Keratinocyte (primary cell): ENCODE measurements at regions not wholly inside any gene's neighbourhood (a gene's known extent, or its start where the extent isn't known, plus 50 kb on each side); places are given as distances from the start of the nearest gene placed in this dataset.

Experiments used
- DNase-seq: peaks from one replicate; pipeline ENCODE4 v3.0.0-alpha.2; 2011; ENCODE audit warnings: low read depth, missing footprints, low spot score
- FAIRE-seq: peaks from 2 replicates; lab custom pipeline; 2011; peaks lifted over from hg19 to GRCh38; lab: Jason Lieb, UNC
- H2AFZ ChIP-seq: 2 replicates; pipeline ENCODE4 v1.6.0; 2012; ENCODE audit warnings: low read length, control low read depth, inconsistent platforms; ENCODE audit not compliant: control insufficient read depth
- H3K27ac ChIP-seq: 2 replicates; pipeline ENCODE4 v1.5.1; 2011; ENCODE audit warnings: low read length; ENCODE audit not compliant: control insufficient read depth, insufficient read depth
- H3K27me3 ChIP-seq: 3 replicates; pipeline ENCODE4 v1.6.0; 2011; ENCODE audit warnings: low read length; ENCODE audit not compliant: control insufficient read depth, insufficient read depth; ENCODE audit errors: extremely low read depth
- H3K36me3 ChIP-seq, 2 experiments: 2 replicates in 1 of 2; 3 replicates in 1 of 2; pipeline ENCODE4 v1.5.1; 2011; ENCODE audit warnings: low read length in 2 of 2, mild to moderate bottlenecking in 1 of 2; ENCODE audit not compliant: control insufficient read depth in 2 of 2, insufficient read depth in 2 of 2; ENCODE audit errors: extremely low read depth in 1 of 2
- H3K4me1 ChIP-seq: 3 replicates; pipeline ENCODE4 v1.5.1; 2011; ENCODE audit warnings: low read length; ENCODE audit not compliant: control insufficient read depth, insufficient read depth; ENCODE audit errors: extremely low read depth
- H3K4me2 ChIP-seq: 3 replicates; pipeline ENCODE4 v1.6.0; 2011; ENCODE audit warnings: low read depth, low read length; ENCODE audit not compliant: control insufficient read depth, insufficient read depth; ENCODE audit errors: extremely low read depth
- H3K4me3 ChIP-seq, 3 experiments: fragments of 200-600 bp in 1 of 3; sonication (generic) in 1 of 3; 2 replicates in 2 of 3; 3 replicates in 1 of 3; pipeline ENCODE4 v1.5.1; 2011 to 2016; ENCODE audit warnings: low read length in 3 of 3, mild to moderate bottlenecking in 3 of 3, control low read depth in 2 of 3, inconsistent platforms in 1 of 3, low read depth in 1 of 3, mixed read lengths in 1 of 3, mixed run types in 1 of 3, moderate library complexity in 1 of 3; ENCODE audit not compliant: control insufficient read depth in 2 of 3, insufficient read depth in 2 of 3; ENCODE audit errors: extremely low read depth in 1 of 3
- H3K79me2 ChIP-seq: 2 replicates; pipeline ENCODE4 v1.6.0; 2012; ENCODE audit warnings: low read length; ENCODE audit not compliant: control insufficient read depth, insufficient read depth
- H3K9ac ChIP-seq: 3 replicates; pipeline ENCODE4 v1.6.0; 2011; ENCODE audit warnings: low read length; ENCODE audit not compliant: control insufficient read depth, insufficient read depth; ENCODE audit errors: extremely low read depth
- H3K9me1 ChIP-seq: 3 replicates; pipeline ENCODE4 v1.6.0; 2011; ENCODE audit warnings: low read length; ENCODE audit not compliant: control insufficient read depth, insufficient read depth; ENCODE audit errors: extremely low read depth
- H3K9me3 ChIP-seq: 2 replicates; pipeline ENCODE4 v1.5.1; 2012; ENCODE audit warnings: low read depth, low read length; ENCODE audit not compliant: control insufficient read depth
- H4K20me1 ChIP-seq: 3 replicates; pipeline ENCODE4 v1.6.0; 2011; ENCODE audit warnings: low read length; ENCODE audit not compliant: control insufficient read depth, insufficient read depth; ENCODE audit errors: extremely low read depth
- CTCF ChIP-seq, 3 experiments: IDR thresholded peaks in 1 of 3; conservative IDR thresholded peaks in 1 of 3; optimal IDR thresholded peaks in 1 of 3; 2 replicates in 2 of 3; 3 replicates in 1 of 3; pipeline versions ENCODE3 to v1.5.1; 2011; ENCODE audit warnings: low read length in 3 of 3, mild to moderate bottlenecking in 3 of 3, moderate library complexity in 2 of 3, control low read depth in 1 of 3, inconsistent platforms in 1 of 3; ENCODE audit not compliant: insufficient read depth in 2 of 3; ENCODE audit errors: extremely low read depth in 1 of 3
- EZH2 ChIP-seq: IDR thresholded peaks from one replicate; pipeline ENCODE4 v1.6.1; 2012; ENCODE audit warnings: inconsistent platforms, mild to moderate bottlenecking, low read length, moderate library complexity
- dilution Hi-C: fragments of 300-500 bp; cut with MboI; formaldehyde crosslinking; loops from one replicate; pipeline ENCODE4 v1.7.0; 2020; ENCODE audit warnings: low sequenced_read_pairs; ENCODE audit not compliant: extremely low pct_ligation_motif_present

DNA sequence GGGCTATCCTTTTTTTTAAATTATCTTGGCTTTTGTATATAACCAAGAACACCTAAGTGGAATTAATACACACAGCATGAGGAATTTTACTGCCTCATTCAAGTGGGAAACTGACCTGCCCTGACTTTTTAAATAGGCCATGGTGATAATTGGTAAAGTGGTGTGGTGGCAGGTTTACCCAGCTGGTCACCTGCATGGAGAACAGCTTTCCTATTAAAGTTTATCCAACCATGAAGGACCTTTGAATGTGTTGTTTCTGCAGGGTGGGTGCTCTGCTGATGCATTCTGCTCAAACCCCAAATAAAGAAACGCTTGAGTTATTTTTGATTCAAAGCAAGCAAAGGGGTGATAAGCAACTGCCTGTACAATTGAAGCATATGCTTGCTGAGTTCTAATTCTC, 261.0 kb upstream of the GRIN3A start:
- no peaks in the 10 kb centered on the region for H3K9me3 ChIP-seq
- TF ChIP-seq EZH2 (no peak), CTCF (optimal IDR thresholded peaks at IDR 0.05 in 1 of 3, IDR thresholded peaks at IDR 0.05 in 1 of 3, conservative IDR thresholded peaks at IDR 0.05 in 1 of 3; ENCODE audit: extremely low read depth in 1 of 3, insufficient read depth in 2 of 3, low read length in 3 of 3) (no peak)
- FAIRE-seq (no peak), DNase-seq (no peak)
- no peaks in the 10 kb centered on the region for H3K4me1 ChIP-seq
- no peak overlapping the region for H3K27ac ChIP-seq
- H3K79me2 ChIP-seq, result no peaks in the 10 kb centered on the region
- no peaks in the 10 kb centered on the region for H3K27me3 ChIP-seq
- H3K4me2 ChIP-seq, result no peak overlapping the region
- H3K9me1 ChIP-seq, result no peaks in the 10 kb centered on the region
- no peaks in the 10 kb centered on the region for H4K20me1 ChIP-seq
- dilution Hi-C loops, result no loop called here
- no peaks in the 10 kb centered on the region for H3K36me3 ChIP-seq
- H3K4me3 ChIP-seq, result no peak overlapping the region
- H3K9ac ChIP-seq, result no peak overlapping the region
- no peak overlapping the region for H2AFZ ChIP-seq

- H3K9me1 ChIP-seq, result no peaks in the 10 kb centered on the region
- no peak overlapping the region for H2AFZ ChIP-seq
- dilution Hi-C loops, result no loop called here
- no peak overlapping the region for H3K27ac ChIP-seq
- H3K79me2 ChIP-seq, result no peaks in the 10 kb centered on the region
- DNase-seq (no peak), FAIRE-seq (no peak)
- no peaks in the 10 kb centered on the region for H4K20me1 ChIP-seq
- H3K4me1 ChIP-seq, result no peaks in the 10 kb centered on the region
- H3K36me3 ChIP-seq, result no peaks in the 10 kb centered on the region
- no peak overlapping the region for H3K4me3 ChIP-seq
- no peak overlapping the region for H3K9ac ChIP-seq
- TF ChIP-seq EZH2, result no peak
- no peak for TF ChIP-seq CTCF (optimal IDR thresholded peaks at IDR 0.05 in 1 of 3, IDR thresholded peaks at IDR 0.05 in 1 of 3, conservative IDR thresholded peaks at IDR 0.05 in 1 of 3; ENCODE audit: extremely low read depth in 1 of 3, insufficient read depth in 2 of 3, low read length in 3 of 3)
- H3K9me3 ChIP-seq, result no peaks in the 10 kb centered on the region
- no peak overlapping the region for H3K4me2 ChIP-seq
- H3K27me3 ChIP-seq, result no peaks in the 10 kb centered on the region
Observed at GRCh38 chr9:101995231-101995630, 256.8 kb upstream of the GRIN3A start.
